GM12872 (cell line): ENCODE measurements at regions not wholly inside any gene's neighbourhood (a gene's known extent, or its start where the extent isn't known, plus 50 kb on each side); places are given as distances from the start of the nearest gene placed in this dataset.

Experiments used
- TF ChIP-seq, protein P1 (sequence below): IDR thresholded peaks from 3 replicates; pipeline ENCODE4 v1.5.1; 2011; ENCODE audit warnings: low read depth, mild to moderate bottlenecking, low read length, moderate library complexity; ENCODE audit not compliant: insufficient read depth

DNA sequence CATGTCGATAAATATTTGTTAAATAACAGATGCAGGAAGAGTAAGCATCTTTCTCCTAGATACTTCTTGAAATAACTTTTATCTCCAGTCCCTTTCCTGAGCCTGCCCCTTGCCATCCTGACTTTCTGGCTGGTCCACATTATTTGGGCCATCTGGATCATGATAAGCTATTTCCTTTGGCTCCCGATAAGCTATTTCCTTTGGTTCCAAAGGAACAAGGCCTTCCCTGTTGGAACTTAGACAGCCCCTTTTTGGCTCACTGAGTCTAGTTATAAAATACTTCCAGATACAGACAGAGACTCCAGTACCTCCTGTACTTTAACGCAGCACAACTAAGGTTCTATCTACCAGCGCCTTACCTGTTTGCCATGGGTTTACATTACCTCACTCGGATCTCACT, 205.3 kb upstream of the CCDC150 start:
- TF ChIP-seq, protein P1, sequence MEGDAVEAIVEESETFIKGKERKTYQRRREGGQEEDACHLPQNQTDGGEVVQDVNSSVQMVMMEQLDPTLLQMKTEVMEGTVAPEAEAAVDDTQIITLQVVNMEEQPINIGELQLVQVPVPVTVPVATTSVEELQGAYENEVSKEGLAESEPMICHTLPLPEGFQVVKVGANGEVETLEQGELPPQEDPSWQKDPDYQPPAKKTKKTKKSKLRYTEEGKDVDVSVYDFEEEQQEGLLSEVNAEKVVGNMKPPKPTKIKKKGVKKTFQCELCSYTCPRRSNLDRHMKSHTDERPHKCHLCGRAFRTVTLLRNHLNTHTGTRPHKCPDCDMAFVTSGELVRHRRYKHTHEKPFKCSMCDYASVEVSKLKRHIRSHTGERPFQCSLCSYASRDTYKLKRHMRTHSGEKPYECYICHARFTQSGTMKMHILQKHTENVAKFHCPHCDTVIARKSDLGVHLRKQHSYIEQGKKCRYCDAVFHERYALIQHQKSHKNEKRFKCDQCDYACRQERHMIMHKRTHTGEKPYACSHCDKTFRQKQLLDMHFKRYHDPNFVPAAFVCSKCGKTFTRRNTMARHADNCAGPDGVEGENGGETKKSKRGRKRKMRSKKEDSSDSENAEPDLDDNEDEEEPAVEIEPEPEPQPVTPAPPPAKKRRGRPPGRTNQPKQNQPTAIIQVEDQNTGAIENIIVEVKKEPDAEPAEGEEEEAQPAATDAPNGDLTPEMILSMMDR: no peak

GRCh38 chr2:196435189-196435588, 204.3 kb upstream of the CCDC150 start:
- TF ChIP-seq, protein P1: no peak

DNA sequence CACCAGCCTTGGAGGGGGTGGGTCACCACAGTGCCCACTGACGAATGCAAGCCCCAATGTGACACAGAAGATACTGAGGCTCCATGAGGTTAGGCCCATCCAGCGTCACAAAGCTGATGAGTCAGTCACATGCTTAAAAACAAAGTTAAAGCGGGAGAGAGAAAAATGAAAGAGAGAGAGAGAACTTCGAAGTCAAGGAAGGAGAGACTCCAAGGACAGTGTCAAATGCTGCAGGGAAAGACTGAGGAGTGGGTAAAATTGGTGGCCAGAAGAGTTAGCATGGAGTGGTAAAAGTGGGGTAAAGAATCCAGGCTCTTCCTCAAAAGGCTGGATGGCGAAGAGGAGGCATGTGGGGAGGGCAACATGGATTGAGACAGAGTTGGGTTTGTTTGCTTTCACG, 201.9 kb upstream of the CCDC150 start:
- TF ChIP-seq, protein P1: no peak

DNA sequence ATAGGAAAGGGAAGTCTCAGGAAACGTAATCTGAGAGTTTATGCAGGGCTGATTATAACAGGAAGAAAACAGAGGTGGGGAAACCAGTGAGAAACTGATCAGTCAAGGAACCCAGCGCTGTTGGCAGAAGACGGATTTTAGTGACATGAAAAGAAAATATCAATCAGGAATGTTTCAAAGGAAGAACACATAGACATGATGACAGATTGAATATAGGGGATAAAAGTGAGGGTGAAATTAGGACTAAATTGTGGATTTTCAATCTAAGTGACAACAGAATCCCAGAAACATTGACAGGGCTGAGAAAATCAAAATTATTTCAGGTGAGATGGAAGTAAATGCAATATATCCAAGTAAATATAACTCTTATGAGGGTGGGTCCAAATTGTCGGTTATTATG, 199.8 kb upstream of the CCDC150 start:
- TF ChIP-seq, protein P1: no peak

GRCh38 chr2:196440413-196440812, 199.1 kb upstream of the CCDC150 start:
- TF ChIP-seq, protein P1: no peak

- TF ChIP-seq, protein P1: no peak
Observed at GRCh38 chr2:196441527-196441926, 198.0 kb upstream of the CCDC150 start.

- TF ChIP-seq, protein P1: no peak
Observed at GRCh38 chr2:196442211-196442610, 197.3 kb upstream of the CCDC150 start.

DNA sequence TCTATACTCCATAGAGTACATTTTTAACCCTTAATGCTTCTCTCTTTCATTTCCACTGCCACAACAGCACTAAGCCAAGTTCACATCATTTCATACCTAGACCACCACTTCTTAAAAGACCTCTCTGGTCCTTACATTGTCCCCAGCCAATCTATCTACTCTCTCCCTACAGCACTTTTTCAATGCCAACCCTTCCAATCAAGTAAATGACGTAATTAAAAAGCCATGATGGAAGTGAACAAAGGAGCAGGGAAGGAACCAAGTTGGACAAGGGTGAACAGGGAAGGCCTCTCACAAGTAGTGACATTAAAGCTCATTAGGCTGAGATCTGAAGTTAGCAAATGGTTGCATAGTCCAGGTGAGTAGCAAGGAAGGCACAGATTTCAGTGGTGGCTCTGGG, 195.1 kb upstream of the CCDC150 start:
- TF ChIP-seq, protein P1: no peak
